Activated CD4-positive, CD25-positive, alpha-beta regulatory T cell treated with anti-CD3 and anti-CD28 coated beads, Interleukin-2, amount 50 U/mL, for 24 hours (primary cell): ENCODE measurements at regions not wholly inside any gene's neighbourhood (a gene's known extent, or its start where the extent isn't known, plus 50 kb on each side); places are given as distances from the start of the nearest gene placed in this dataset.

Source experiments
- ATAC-seq, 2 donors: fragments of 150-1000 bp; cut with Tn5 transposase; one replicate each; pipeline ENCODE4 v1.10.0; 2021; ENCODE audit warnings: mild to moderate bottlenecking in 1 of 2, moderate library complexity in 1 of 2

- no peak for ATAC-seq
These were observed 301.3 kb downstream of the FBXW7 start for GRCh38 chr4:152234571-152234970.

GRCh38 chr4:152232271-152232670, 303.6 kb downstream of the FBXW7 start:
- ATAC-seq = no peak

GRCh38 chr4:152229782-152230289, 306.1 kb downstream of the FBXW7 start:
- ATAC-seq = no peak

GRCh38 chr4:152225680-152226079, 310.2 kb downstream of the FBXW7 start:
- ATAC-seq = no peak

GRCh38 chr4:152224721-152225420, 311.0 kb downstream of the FBXW7 start:
- ATAC-seq = no peak

- ATAC-seq = no peak
These were observed 311.7 kb downstream of the FBXW7 start for GRCh38 chr4:152224223-152224622.

GRCh38 chr4:152223600-152223999, 312.3 kb downstream of the FBXW7 start:
- ATAC-seq = no peak

GRCh38 chr4:152221816-152222516, 313.9 kb downstream of the FBXW7 start:
- ATAC-seq = no peak

GRCh38 chr4:152220201-152220666, 315.7 kb downstream of the FBXW7 start:
- ATAC-seq = peak; percentile 48 to 77

- no peak for ATAC-seq
These were observed 317.3 kb downstream of the FBXW7 start for GRCh38 chr4:152218576-152218975.

- ATAC-seq = no peak
These were observed 318.0 kb downstream of the FBXW7 start for GRCh38 chr4:152217896-152218295.

- no peak for ATAC-seq
These were observed 323.8 kb downstream of the FBXW7 start for GRCh38 chr4:152211936-152212653.

- ATAC-seq = no peak
These were observed 326.0 kb downstream of the FBXW7 start for GRCh38 chr4:152209772-152210493.

- ATAC-seq = no peak
These were observed 328.5 kb downstream of the FBXW7 start for GRCh38 chr4:152207378-152207720.

GRCh38 chr4:152206646-152207377, 329.1 kb downstream of the FBXW7 start:
- no peak for ATAC-seq

- ATAC-seq = no peak
These were observed 329.7 kb downstream of the FBXW7 start for GRCh38 chr4:152206185-152206584.

GRCh38 chr4:152202415-152202814, 333.5 kb downstream of the FBXW7 start:
- ATAC-seq = no peak

GRCh38 chr4:152200511-152201333, 335.2 kb downstream of the FBXW7 start:
- no peak for ATAC-seq

- no peak for ATAC-seq
These were observed 338.7 kb downstream of the FBXW7 start for GRCh38 chr4:152197211-152197610.

GRCh38 chr4:152195888-152196287, 340.0 kb downstream of the FBXW7 start:
- ATAC-seq = no peak

- no peak for ATAC-seq
These were observed 342.8 kb downstream of the FBXW7 start for GRCh38 chr4:152193059-152193458.
